Stimulated activated CD4-positive, alpha-beta T cell treated with anti-CD3 and anti-CD28 coated beads, Interleukin-15, amount 100 ng/mL, for 1 hour (primary cell): ENCODE measurements at regions not wholly inside any gene's neighbourhood (a gene's known extent, or its start where the extent isn't known, plus 50 kb on each side); places are given as distances from the start of the nearest gene placed in this dataset.
"Not testable (repeated sequence)": the region's sequence is repeated elsewhere in the genome, so short reads cannot be mapped to it uniquely, and the experiment has no call there.

ENCODE experiments used
- DNase-seq, 2 donors: peaks; one replicate each; pipeline ENCODE4 v3.0.0-alpha.2; 2020; ENCODE audit warnings: low read depth in 1 of 2, low spot score in 1 of 2

- DNase-seq = no peak
Observed at GRCh38 chr5:89060768-89061167, 177.8 kb upstream of the MEF2C start.

- no peak for DNase-seq
Observed at GRCh38 chr5:89059274-89059673, 176.3 kb upstream of the MEF2C start.

- DNase-seq = no peak
Observed at GRCh38 chr5:89055695-89056085, 172.7 kb upstream of the MEF2C start.

- no peak for DNase-seq
Observed at GRCh38 chr5:89055015-89055694, 172.2 kb upstream of the MEF2C start.

GRCh38 chr5:89053547-89053946 is 170.6 kb upstream of the MEF2C start:
- DNase-seq = no peak

- not testable (repeated sequence) for DNase-seq
Observed at GRCh38 chr5:89050062-89050461, 167.1 kb upstream of the MEF2C start.

GRCh38 chr5:89047571-89047970 is 164.6 kb upstream of the MEF2C start:
- no peak for DNase-seq

GRCh38 chr5:89045216-89045615 is 162.2 kb upstream of the MEF2C start:
- DNase-seq = no peak

- DNase-seq = no peak
Observed at GRCh38 chr5:89044674-89045200, 161.8 kb upstream of the MEF2C start.

- DNase-seq = no peak
Observed at GRCh38 chr5:89043676-89044075, 160.7 kb upstream of the MEF2C start.

- DNase-seq = no peak
Observed at GRCh38 chr5:89042746-89043145, 159.8 kb upstream of the MEF2C start.

- DNase-seq = no peak
Observed at GRCh38 chr5:89041976-89042375, 159.0 kb upstream of the MEF2C start.

- DNase-seq = no peak
Observed at GRCh38 chr5:89041249-89041779, 158.3 kb upstream of the MEF2C start.

- no peak for DNase-seq
Observed at GRCh38 chr5:89036704-89037489, 153.9 kb upstream of the MEF2C start.

GRCh38 chr5:89036166-89036565 is 153.2 kb upstream of the MEF2C start:
- DNase-seq = no peak

- no peak for DNase-seq
Observed at GRCh38 chr5:89034588-89034987, 151.6 kb upstream of the MEF2C start.

- DNase-seq = no peak
Observed at GRCh38 chr5:89030798-89031197, 147.8 kb upstream of the MEF2C start.

- DNase-seq = no peak
Observed at GRCh38 chr5:89028595-89029285, 145.8 kb upstream of the MEF2C start.

- DNase-seq = no peak
Observed at GRCh38 chr5:89024045-89024444, 141.1 kb upstream of the MEF2C start.

GRCh38 chr5:89020926-89021610 is 138.1 kb upstream of the MEF2C start:
- DNase-seq = no peak

GRCh38 chr5:89016741-89017303 is 133.8 kb upstream of the MEF2C start:
- no peak for DNase-seq
